ENCODE measurements at regions not wholly inside any gene's neighbourhood (a gene's known extent, or its start where the extent isn't known, plus 50 kb on each side); places are given as distances from the start of the nearest gene placed in this dataset.

DNA sequence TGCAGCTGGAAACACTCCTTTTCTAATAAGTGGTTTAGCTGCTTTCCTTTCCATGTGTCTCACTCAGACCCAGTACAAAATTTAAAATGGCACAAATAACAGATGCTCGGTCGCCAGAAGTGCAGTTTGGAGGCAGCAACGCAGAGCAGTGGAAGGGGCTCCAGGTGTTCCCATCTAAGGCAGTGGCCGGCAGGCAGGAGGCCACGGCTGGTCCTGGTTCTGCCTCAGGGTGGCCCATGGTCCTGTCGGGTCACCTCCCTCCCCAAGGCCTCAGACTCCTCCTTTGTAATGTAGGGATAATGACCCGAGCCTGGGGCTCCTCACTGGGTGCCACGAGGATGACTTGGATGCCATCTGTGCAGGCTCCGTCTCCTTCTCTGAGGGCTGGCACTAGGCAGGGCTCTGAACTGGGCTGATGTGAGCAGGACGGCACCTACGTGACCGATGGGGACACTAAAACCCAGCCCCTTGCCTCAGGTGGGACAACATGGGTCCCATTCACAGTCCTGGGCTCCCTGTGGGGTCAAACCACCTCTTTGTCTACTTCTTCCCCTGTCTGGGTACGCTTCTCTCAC, 80.9 kb upstream of the SLC66A3 start:
- TF ChIP-seq, protein P1, sequence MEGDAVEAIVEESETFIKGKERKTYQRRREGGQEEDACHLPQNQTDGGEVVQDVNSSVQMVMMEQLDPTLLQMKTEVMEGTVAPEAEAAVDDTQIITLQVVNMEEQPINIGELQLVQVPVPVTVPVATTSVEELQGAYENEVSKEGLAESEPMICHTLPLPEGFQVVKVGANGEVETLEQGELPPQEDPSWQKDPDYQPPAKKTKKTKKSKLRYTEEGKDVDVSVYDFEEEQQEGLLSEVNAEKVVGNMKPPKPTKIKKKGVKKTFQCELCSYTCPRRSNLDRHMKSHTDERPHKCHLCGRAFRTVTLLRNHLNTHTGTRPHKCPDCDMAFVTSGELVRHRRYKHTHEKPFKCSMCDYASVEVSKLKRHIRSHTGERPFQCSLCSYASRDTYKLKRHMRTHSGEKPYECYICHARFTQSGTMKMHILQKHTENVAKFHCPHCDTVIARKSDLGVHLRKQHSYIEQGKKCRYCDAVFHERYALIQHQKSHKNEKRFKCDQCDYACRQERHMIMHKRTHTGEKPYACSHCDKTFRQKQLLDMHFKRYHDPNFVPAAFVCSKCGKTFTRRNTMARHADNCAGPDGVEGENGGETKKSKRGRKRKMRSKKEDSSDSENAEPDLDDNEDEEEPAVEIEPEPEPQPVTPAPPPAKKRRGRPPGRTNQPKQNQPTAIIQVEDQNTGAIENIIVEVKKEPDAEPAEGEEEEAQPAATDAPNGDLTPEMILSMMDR (conservative IDR thresholded peaks at IDR 0.05; ENCODE audit: low read depth, low read length), result no peak
- TF ChIP-seq EZH2 (IDR thresholded peaks at IDR 0.05; ENCODE audit: borderline replicate concordance, low read depth, low read length, poor library complexity, severe bottlenecking), result no peak
